ENCODE measurements at regions not wholly inside any gene's neighbourhood (a gene's known extent, or its start where the extent isn't known, plus 50 kb on each side); places are given as distances from the start of the nearest gene placed in this dataset.

GRCh38 chr7:119522698-119523097, 750.3 kb upstream of the KCND2 start:
- Histone ChIP-seq H3K9me3 (ENCODE audit: control extremely low read depth in 1 of 5, control insufficient read depth in 4 of 5, insufficient read depth in 2 of 5, low read depth in 1 of 5, low read length in 4 of 5) (no peaks in the 10 kb centered on the region), H3K27ac (ENCODE audit: insufficient read depth in 1 of 2, low read depth in 1 of 2, low read length in 2 of 2, poor library complexity in 1 of 2, severe bottlenecking in 2 of 2) (no peak overlapping the region), H3K4me1 (ENCODE audit: control extremely low read depth in 1 of 4, control insufficient read depth in 4 of 4, insufficient read depth in 4 of 4, low read length in 3 of 4) (no peaks in the 10 kb centered on the region), H3K4me3 (ENCODE audit: control insufficient read depth in 1 of 7, extremely low read depth in 1 of 7, insufficient read depth in 4 of 7, low read depth in 2 of 7, low read length in 6 of 7) (no peak overlapping the region), H3K27me3 (replicated peaks in 2 of 5; ENCODE audit: control insufficient read depth in 4 of 5, insufficient read depth in 5 of 5, low read length in 4 of 5) (no peaks in the 10 kb centered on the region), H3K36me3 (ENCODE audit: control insufficient read depth in 4 of 4, insufficient read depth in 4 of 4, low read length in 3 of 4) (no peaks in the 10 kb centered on the region)
- WGBS (ENCODE audit: insufficient coverage) = 96% methylated on average over 5 of the region's 6 CpGs
- no peak for DNase-seq
- ChIA-PET CTCF (no interaction called here), POLR2A (no interaction called here)

GRCh38 chr7:119545118-119545517, 727.9 kb upstream of the KCND2 start:
- Histone ChIP-seq H3K27me3 (replicated peaks in 2 of 5; ENCODE audit: control insufficient read depth in 4 of 5, insufficient read depth in 5 of 5, low read length in 4 of 5) (no peaks in the 10 kb centered on the region), H3K4me1 (ENCODE audit: control extremely low read depth in 1 of 4, control insufficient read depth in 4 of 4, insufficient read depth in 4 of 4, low read length in 3 of 4) (no peaks in the 10 kb centered on the region), H3K36me3 (ENCODE audit: control insufficient read depth in 4 of 4, insufficient read depth in 4 of 4, low read length in 3 of 4) (no peaks in the 10 kb centered on the region), H3K4me3 (ENCODE audit: control insufficient read depth in 1 of 7, extremely low read depth in 1 of 7, insufficient read depth in 4 of 7, low read depth in 2 of 7, low read length in 6 of 7) (no peak overlapping the region), H3K27ac (ENCODE audit: insufficient read depth in 1 of 2, low read depth in 1 of 2, low read length in 2 of 2, poor library complexity in 1 of 2, severe bottlenecking in 2 of 2) (no peak overlapping the region), H3K9me3 (ENCODE audit: control extremely low read depth in 1 of 5, control insufficient read depth in 4 of 5, insufficient read depth in 2 of 5, low read depth in 1 of 5, low read length in 4 of 5) (no peaks in the 10 kb centered on the region)
- ChIA-PET CTCF (no interaction called here), POLR2A (no interaction called here)
- no peak for DNase-seq

- Histone ChIP-seq H3K27ac (ENCODE audit: insufficient read depth in 1 of 2, low read depth in 1 of 2, low read length in 2 of 2, poor library complexity in 1 of 2, severe bottlenecking in 2 of 2) (no peak overlapping the region), H3K9me3 (ENCODE audit: control extremely low read depth in 1 of 5, control insufficient read depth in 4 of 5, insufficient read depth in 2 of 5, low read depth in 1 of 5, low read length in 4 of 5) (no peaks in the 10 kb centered on the region), H3K4me1 (ENCODE audit: control extremely low read depth in 1 of 4, control insufficient read depth in 4 of 4, insufficient read depth in 4 of 4, low read length in 3 of 4) (no peaks in the 10 kb centered on the region), H3K27me3 (replicated peaks in 2 of 5; ENCODE audit: control insufficient read depth in 4 of 5, insufficient read depth in 5 of 5, low read length in 4 of 5) (no peaks in the 10 kb centered on the region), H3K36me3 (ENCODE audit: control insufficient read depth in 4 of 4, insufficient read depth in 4 of 4, low read length in 3 of 4) (no peaks in the 10 kb centered on the region), H3K4me3 (ENCODE audit: control insufficient read depth in 1 of 7, extremely low read depth in 1 of 7, insufficient read depth in 4 of 7, low read depth in 2 of 7, low read length in 6 of 7) (no peak overlapping the region)
- ChIA-PET POLR2A (no interaction called here), CTCF (no interaction called here)
- no peak for DNase-seq
- WGBS (ENCODE audit: insufficient coverage) = 100% methylated on average over 2 of the region's 3 CpGs
Observed at GRCh38 chr7:119555788-119556187, 717.2 kb upstream of the KCND2 start.

- WGBS (ENCODE audit: insufficient coverage) = no CpG with 5 or more reads among the region's 2 CpGs
- Histone ChIP-seq H3K36me3 (ENCODE audit: control insufficient read depth in 4 of 4, insufficient read depth in 4 of 4, low read length in 3 of 4) (no peaks in the 10 kb centered on the region), H3K27ac (ENCODE audit: insufficient read depth in 1 of 2, low read depth in 1 of 2, low read length in 2 of 2, poor library complexity in 1 of 2, severe bottlenecking in 2 of 2) (no peak overlapping the region), H3K27me3 (replicated peaks in 2 of 5; ENCODE audit: control insufficient read depth in 4 of 5, insufficient read depth in 5 of 5, low read length in 4 of 5) (no peaks in the 10 kb centered on the region), H3K9me3 (ENCODE audit: control extremely low read depth in 1 of 5, control insufficient read depth in 4 of 5, insufficient read depth in 2 of 5, low read depth in 1 of 5, low read length in 4 of 5) (no peaks in the 10 kb centered on the region), H3K4me1 (ENCODE audit: control extremely low read depth in 1 of 4, control insufficient read depth in 4 of 4, insufficient read depth in 4 of 4, low read length in 3 of 4) (no peaks in the 10 kb centered on the region), H3K4me3 (ENCODE audit: control insufficient read depth in 1 of 7, extremely low read depth in 1 of 7, insufficient read depth in 4 of 7, low read depth in 2 of 7, low read length in 6 of 7) (no peak overlapping the region)
- no peak for DNase-seq
- ChIA-PET POLR2A (no interaction called here), CTCF (no interaction called here)
Observed at GRCh38 chr7:119556436-119556835, 716.5 kb upstream of the KCND2 start.

- no peaks in the 10 kb centered on the region for H3K27me3 ChIP-seq (replicated peaks in 2 of 5; ENCODE audit: control insufficient read depth in 4 of 5, insufficient read depth in 5 of 5, low read length in 4 of 5)
- no peak for DNase-seq
- no peak overlapping the region for H3K4me3 ChIP-seq (ENCODE audit: control insufficient read depth in 1 of 7, extremely low read depth in 1 of 7, insufficient read depth in 4 of 7, low read depth in 2 of 7, low read length in 6 of 7)
- ChIA-PET POLR2A (no interaction called here), CTCF (no interaction called here)
- H3K36me3 ChIP-seq (ENCODE audit: control insufficient read depth in 4 of 4, insufficient read depth in 4 of 4, low read length in 3 of 4) = no peaks in the 10 kb centered on the region
- no peak overlapping the region for H3K27ac ChIP-seq (ENCODE audit: insufficient read depth in 1 of 2, low read depth in 1 of 2, low read length in 2 of 2, poor library complexity in 1 of 2, severe bottlenecking in 2 of 2)
- WGBS (ENCODE audit: insufficient coverage) = no CpG with 5 or more reads among the region's 2 CpGs
- H3K4me1 ChIP-seq (ENCODE audit: control extremely low read depth in 1 of 4, control insufficient read depth in 4 of 4, insufficient read depth in 4 of 4, low read length in 3 of 4) = no peaks in the 10 kb centered on the region
- no peaks in the 10 kb centered on the region for H3K9me3 ChIP-seq (ENCODE audit: control extremely low read depth in 1 of 5, control insufficient read depth in 4 of 5, insufficient read depth in 2 of 5, low read depth in 1 of 5, low read length in 4 of 5)
Observed at GRCh38 chr7:119561751-119562150, 711.2 kb upstream of the KCND2 start.

- no peaks in the 10 kb centered on the region for H3K4me1 ChIP-seq (ENCODE audit: control extremely low read depth in 1 of 4, control insufficient read depth in 4 of 4, insufficient read depth in 4 of 4, low read length in 3 of 4)
- CTCF ChIA-PET = no interaction called here
- H3K4me3 ChIP-seq (ENCODE audit: control insufficient read depth in 1 of 7, extremely low read depth in 1 of 7, insufficient read depth in 4 of 7, low read depth in 2 of 7, low read length in 6 of 7) = no peak overlapping the region
- 82% methylated on average over 2 of the region's 3 CpGs for WGBS (ENCODE audit: insufficient coverage)
- no peak overlapping the region for H3K27ac ChIP-seq (ENCODE audit: insufficient read depth in 1 of 2, low read depth in 1 of 2, low read length in 2 of 2, poor library complexity in 1 of 2, severe bottlenecking in 2 of 2)
- no peaks in the 10 kb centered on the region for H3K27me3 ChIP-seq (replicated peaks in 2 of 5; ENCODE audit: control insufficient read depth in 4 of 5, insufficient read depth in 5 of 5, low read length in 4 of 5)
- POLR2A ChIA-PET = no interaction called here
- H3K9me3 ChIP-seq (ENCODE audit: control extremely low read depth in 1 of 5, control insufficient read depth in 4 of 5, insufficient read depth in 2 of 5, low read depth in 1 of 5, low read length in 4 of 5) = no peaks in the 10 kb centered on the region
- H3K36me3 ChIP-seq (ENCODE audit: control insufficient read depth in 4 of 4, insufficient read depth in 4 of 4, low read length in 3 of 4) = no peaks in the 10 kb centered on the region
- DNase-seq = no peak
Observed at GRCh38 chr7:119562839-119563238, 710.1 kb upstream of the KCND2 start.

- no peaks in the 10 kb centered on the region for H3K36me3 ChIP-seq (ENCODE audit: control insufficient read depth in 4 of 4, insufficient read depth in 4 of 4, low read length in 3 of 4)
- no peaks in the 10 kb centered on the region for H3K27me3 ChIP-seq (replicated peaks in 2 of 5; ENCODE audit: control insufficient read depth in 4 of 5, insufficient read depth in 5 of 5, low read length in 4 of 5)
- WGBS (ENCODE audit: insufficient coverage) = no CpG with 5 or more reads among the region's 1 CpG
- H3K9me3 ChIP-seq (ENCODE audit: control extremely low read depth in 1 of 5, control insufficient read depth in 4 of 5, insufficient read depth in 2 of 5, low read depth in 1 of 5, low read length in 4 of 5) = no peaks in the 10 kb centered on the region
- H3K27ac ChIP-seq (ENCODE audit: insufficient read depth in 1 of 2, low read depth in 1 of 2, low read length in 2 of 2, poor library complexity in 1 of 2, severe bottlenecking in 2 of 2) = no peak overlapping the region
- ChIA-PET CTCF (no interaction called here), POLR2A (no interaction called here)
- no peak for DNase-seq
- H3K4me3 ChIP-seq (ENCODE audit: control insufficient read depth in 1 of 7, extremely low read depth in 1 of 7, insufficient read depth in 4 of 7, low read depth in 2 of 7, low read length in 6 of 7) = no peak overlapping the region
- H3K4me1 ChIP-seq (ENCODE audit: control extremely low read depth in 1 of 4, control insufficient read depth in 4 of 4, insufficient read depth in 4 of 4, low read length in 3 of 4) = no peaks in the 10 kb centered on the region
Observed at GRCh38 chr7:119571666-119572065, 701.3 kb upstream of the KCND2 start.

DNA sequence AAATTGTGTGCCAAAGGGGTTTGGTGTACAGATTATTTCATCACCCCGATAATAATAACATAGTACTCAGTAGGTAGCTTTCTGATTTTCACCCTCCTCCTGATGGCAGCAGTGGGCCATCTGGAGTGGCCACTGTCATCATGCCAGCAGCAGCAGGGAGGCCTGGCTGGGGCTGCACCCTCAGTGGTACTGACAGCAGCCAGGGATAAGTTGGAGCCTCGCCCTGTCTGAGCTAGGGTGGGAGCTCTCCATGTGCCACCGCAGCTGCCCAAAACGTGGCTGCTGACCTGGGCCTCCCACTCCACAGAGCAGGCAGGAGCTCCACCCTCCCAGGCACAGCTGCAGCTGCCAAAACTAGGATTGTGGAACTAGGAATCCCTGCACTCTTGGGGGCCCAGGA, 700.8 kb upstream of the KCND2 start:
- no peak for DNase-seq

More for the DNA sequence above, 700.8 kb upstream of the KCND2 start:
- Histone ChIP-seq H3K27me3 (replicated peaks in 2 of 5; ENCODE audit: control insufficient read depth in 4 of 5, insufficient read depth in 5 of 5, low read length in 4 of 5) (no peaks in the 10 kb centered on the region), H3K4me1 (ENCODE audit: control extremely low read depth in 1 of 4, control insufficient read depth in 4 of 4, insufficient read depth in 4 of 4, low read length in 3 of 4) (no peaks in the 10 kb centered on the region), H3K9me3 (ENCODE audit: control extremely low read depth in 1 of 5, control insufficient read depth in 4 of 5, insufficient read depth in 2 of 5, low read depth in 1 of 5, low read length in 4 of 5) (no peaks in the 10 kb centered on the region), H3K36me3 (ENCODE audit: control insufficient read depth in 4 of 4, insufficient read depth in 4 of 4, low read length in 3 of 4) (no peaks in the 10 kb centered on the region), H3K4me3 (ENCODE audit: control insufficient read depth in 1 of 7, extremely low read depth in 1 of 7, insufficient read depth in 4 of 7, low read depth in 2 of 7, low read length in 6 of 7) (no peak overlapping the region), H3K27ac (ENCODE audit: insufficient read depth in 1 of 2, low read depth in 1 of 2, low read length in 2 of 2, poor library complexity in 1 of 2, severe bottlenecking in 2 of 2) (no peak overlapping the region)
- 100% methylated on average over 1 of the region's 4 CpGs for WGBS (ENCODE audit: insufficient coverage)
- POLR2A ChIA-PET = no interaction called here
- CTCF ChIA-PET = no interaction called here
